ENCODE measurements at regions not wholly inside any gene's neighbourhood (a gene's known extent, or its start where the extent isn't known, plus 50 kb on each side); places are given as distances from the start of the nearest gene placed in this dataset.

DNA sequence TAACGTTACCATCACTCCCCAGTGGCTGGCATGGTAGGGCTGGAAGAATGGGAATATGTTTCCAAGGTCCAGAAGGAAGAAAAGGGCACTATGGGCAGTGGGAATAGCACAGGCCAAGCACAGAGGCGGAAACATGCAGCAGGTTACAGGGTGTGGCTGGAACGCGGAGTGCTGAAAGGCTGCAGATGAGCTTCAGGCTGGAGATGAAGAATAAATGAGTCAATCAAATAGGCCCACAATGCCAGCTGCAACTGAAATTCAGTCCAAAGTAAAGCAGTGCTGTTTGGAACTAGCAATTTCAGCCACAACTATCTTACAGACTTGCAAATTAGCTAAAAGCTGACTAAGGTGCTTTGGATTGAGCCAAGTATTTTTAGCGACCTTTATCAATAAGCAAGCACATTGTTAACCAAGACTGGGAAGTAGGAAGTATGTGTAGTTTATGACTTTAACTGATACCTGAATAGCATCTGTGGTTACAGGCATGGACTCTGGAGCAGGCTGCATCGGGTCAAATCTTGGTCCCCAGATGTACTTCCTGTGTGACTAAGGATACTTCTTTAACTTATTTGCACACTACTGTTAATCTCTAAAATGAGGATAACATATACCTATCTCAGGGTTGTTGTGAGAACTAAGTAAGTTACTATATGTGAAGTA, 77.5 kb upstream of the CTTNBP2 start:
- no peaks in the 10 kb centered on the region for H3K9me3 ChIP-seq (ENCODE audit: control insufficient read depth in 4 of 4, insufficient read depth in 3 of 4, low read length in 3 of 4)
- WGBS, 2 donors = 67 to 80% methylated on average over 6 of the region's 6 CpGs
- DNase-seq = no peak
- no peak overlapping the region for H3K27ac ChIP-seq (ENCODE audit: low read depth in 1 of 2, low read length in 1 of 2)
- peaks cover 0 to 10% (median 6%) of the 10 kb centered on the region in 5 donors for H3K4me1 ChIP-seq (ENCODE audit: control insufficient read depth in 5 of 5, insufficient read depth in 5 of 5, low read length in 5 of 5)
- no peak for ATAC-seq (ENCODE audit: insufficient read depth, low FRiP score)
- H3K36me3 ChIP-seq (ENCODE audit: control insufficient read depth in 4 of 4, insufficient read depth in 4 of 4, low read length in 4 of 4) = no peaks in the 10 kb centered on the region
- H3K4me3 ChIP-seq = no peak overlapping the region
- TF ChIP-seq, protein P1, sequence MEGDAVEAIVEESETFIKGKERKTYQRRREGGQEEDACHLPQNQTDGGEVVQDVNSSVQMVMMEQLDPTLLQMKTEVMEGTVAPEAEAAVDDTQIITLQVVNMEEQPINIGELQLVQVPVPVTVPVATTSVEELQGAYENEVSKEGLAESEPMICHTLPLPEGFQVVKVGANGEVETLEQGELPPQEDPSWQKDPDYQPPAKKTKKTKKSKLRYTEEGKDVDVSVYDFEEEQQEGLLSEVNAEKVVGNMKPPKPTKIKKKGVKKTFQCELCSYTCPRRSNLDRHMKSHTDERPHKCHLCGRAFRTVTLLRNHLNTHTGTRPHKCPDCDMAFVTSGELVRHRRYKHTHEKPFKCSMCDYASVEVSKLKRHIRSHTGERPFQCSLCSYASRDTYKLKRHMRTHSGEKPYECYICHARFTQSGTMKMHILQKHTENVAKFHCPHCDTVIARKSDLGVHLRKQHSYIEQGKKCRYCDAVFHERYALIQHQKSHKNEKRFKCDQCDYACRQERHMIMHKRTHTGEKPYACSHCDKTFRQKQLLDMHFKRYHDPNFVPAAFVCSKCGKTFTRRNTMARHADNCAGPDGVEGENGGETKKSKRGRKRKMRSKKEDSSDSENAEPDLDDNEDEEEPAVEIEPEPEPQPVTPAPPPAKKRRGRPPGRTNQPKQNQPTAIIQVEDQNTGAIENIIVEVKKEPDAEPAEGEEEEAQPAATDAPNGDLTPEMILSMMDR (IDR thresholded peaks at IDR 0.05; ENCODE audit: control extremely low read depth, extremely low read depth) = no peak
- H3K27me3 ChIP-seq (ENCODE audit: control insufficient read depth in 3 of 3, insufficient read depth in 3 of 3, low read length in 2 of 3) = no peaks in the 10 kb centered on the region
- H3K9ac ChIP-seq (ENCODE audit: insufficient read depth in 1 of 2, low read length in 2 of 2) = no peak overlapping the region

DNA sequence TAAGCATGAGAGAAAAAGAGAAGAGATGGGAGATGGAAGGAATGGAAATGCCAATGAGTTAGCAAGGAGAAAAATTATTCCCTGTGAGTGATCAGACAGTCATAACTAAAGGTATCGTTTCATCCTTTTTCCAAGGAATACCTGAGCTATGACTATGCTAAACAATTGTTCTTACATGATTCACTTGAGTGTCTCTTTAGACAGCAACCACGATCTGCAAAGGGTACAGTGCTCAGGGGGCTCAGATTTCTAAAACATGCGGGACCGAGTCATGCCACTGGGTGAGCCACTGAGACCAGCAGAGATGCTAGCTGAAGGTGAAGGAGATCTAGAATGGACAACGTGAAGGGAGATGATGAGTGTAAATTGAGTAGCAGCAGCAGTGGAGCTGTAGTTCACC, 78.0 kb upstream of the CTTNBP2 start:
- H3K4me1 ChIP-seq (ENCODE audit: control insufficient read depth in 5 of 5, insufficient read depth in 5 of 5, low read length in 5 of 5) = peaks cover 0 to 6% (median 5%) of the 10 kb centered on the region in 5 donors
- no peaks in the 10 kb centered on the region for H3K36me3 ChIP-seq (ENCODE audit: control insufficient read depth in 4 of 4, insufficient read depth in 4 of 4, low read length in 4 of 4)
- 84 to 85% methylated on average over 5 of the region's 5 CpGs for WGBS, 2 donors
- DNase-seq (no peak), ATAC-seq (ENCODE audit: insufficient read depth, low FRiP score) (no peak)
- no peak overlapping the region for H3K4me3 ChIP-seq
- H3K9ac ChIP-seq (ENCODE audit: insufficient read depth in 1 of 2, low read length in 2 of 2) = no peak overlapping the region
- TF ChIP-seq, protein P1 (IDR thresholded peaks at IDR 0.05; ENCODE audit: control extremely low read depth, extremely low read depth) = no peak
- H3K9me3 ChIP-seq (ENCODE audit: control insufficient read depth in 4 of 4, insufficient read depth in 3 of 4, low read length in 3 of 4) = no peaks in the 10 kb centered on the region
- H3K27me3 ChIP-seq (ENCODE audit: control insufficient read depth in 3 of 3, insufficient read depth in 3 of 3, low read length in 2 of 3) = no peaks in the 10 kb centered on the region
- H3K27ac ChIP-seq (ENCODE audit: low read depth in 1 of 2, low read length in 1 of 2) = no peak overlapping the region

DNA sequence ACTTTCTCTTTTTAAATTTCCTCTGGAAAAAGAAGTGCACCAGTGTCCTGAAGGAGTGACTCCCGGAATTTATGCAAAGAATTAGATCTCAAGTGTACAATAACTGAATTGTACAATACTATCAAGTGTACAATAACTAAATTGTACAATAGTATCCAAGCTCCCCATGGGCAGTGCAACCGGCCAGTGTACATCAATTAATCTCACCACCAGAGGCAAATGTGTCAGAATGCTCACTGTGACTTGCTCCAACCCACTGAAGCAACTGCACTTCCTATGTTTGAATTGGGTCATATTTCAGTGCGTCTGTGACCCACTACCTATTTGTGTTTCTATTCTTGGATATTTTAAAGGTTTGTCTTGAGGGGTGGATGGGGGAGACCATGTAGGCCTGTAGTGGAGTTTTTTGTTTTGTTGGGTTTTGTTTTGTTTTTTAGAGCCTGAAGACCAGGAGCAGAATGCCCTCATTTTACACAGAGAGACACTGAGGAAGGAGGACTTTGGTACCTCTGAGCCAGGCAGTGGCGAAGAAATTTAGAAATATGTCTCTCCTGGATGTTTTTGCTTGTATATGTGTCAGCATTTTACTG, 78.5 kb upstream of the CTTNBP2 start:
- no peaks in the 10 kb centered on the region for H3K9me3 ChIP-seq (ENCODE audit: control insufficient read depth in 4 of 4, insufficient read depth in 3 of 4, low read length in 3 of 4)
- H3K27ac ChIP-seq (ENCODE audit: low read depth in 1 of 2, low read length in 1 of 2) = no peak overlapping the region
- 71 to 83% methylated on average over 4 of the region's 4 CpGs for WGBS, 2 donors
- H3K4me1 ChIP-seq (ENCODE audit: control insufficient read depth in 5 of 5, insufficient read depth in 5 of 5, low read length in 5 of 5) = peaks cover 0 to 1% (median 0%) of the 10 kb centered on the region in 5 donors
- no peak for ATAC-seq (ENCODE audit: insufficient read depth, low FRiP score)
- DNase-seq = no peak
- no peak overlapping the region for H3K9ac ChIP-seq (ENCODE audit: insufficient read depth in 1 of 2, low read length in 2 of 2)
- TF ChIP-seq, protein P1 (IDR thresholded peaks at IDR 0.05; ENCODE audit: control extremely low read depth, extremely low read depth) = no peak
- no peak overlapping the region for H3K4me3 ChIP-seq
- no peaks in the 10 kb centered on the region for H3K27me3 ChIP-seq (ENCODE audit: control insufficient read depth in 3 of 3, insufficient read depth in 3 of 3, low read length in 2 of 3)
- H3K36me3 ChIP-seq (ENCODE audit: control insufficient read depth in 4 of 4, insufficient read depth in 4 of 4, low read length in 4 of 4) = no peaks in the 10 kb centered on the region

Data from lung (tissue), 11 donors.